Left lobe of liver (tissue), 2 donors: ENCODE measurements at regions not wholly inside any gene's neighbourhood (a gene's known extent, or its start where the extent isn't known, plus 50 kb on each side); places are given as distances from the start of the nearest gene placed in this dataset.

Experiments used
- ATAC-seq: fragments of 200-7000 bp; cut with Tn5 transposase; one replicate; pipeline ENCODE4 v1.9.1; 2020; ENCODE audit warnings: mild to moderate bottlenecking, moderate library complexity
- DNase-seq: peaks from one replicate; pipeline ENCODE4 v3.0.0-alpha.2; 2020; ENCODE audit warnings: low spot score
- donor health status: DM: no; HTN: no; CAD: no; lungs with moderate emphysema.
- donor health status: DM: no; HTN: yes; CAD: no.

GRCh38 chr1:82932727-82933126, 1066.2 kb downstream of the TTLL7 start:
- no peak for ATAC-seq
- no peak for DNase-seq

GRCh38 chr1:82932207-82932606, 1066.7 kb downstream of the TTLL7 start:
- DNase-seq: no peak
- no peak for ATAC-seq

GRCh38 chr1:82931006-82931405, 1067.9 kb downstream of the TTLL7 start:
- no peak for DNase-seq
- peak; percentile 38 for ATAC-seq

GRCh38 chr1:82927753-82928152, 1071.2 kb downstream of the TTLL7 start:
- no peak for DNase-seq
- ATAC-seq: no peak

- DNase-seq: no peak
- ATAC-seq: no peak
Observed at GRCh38 chr1:82924666-82925065, 1074.3 kb downstream of the TTLL7 start.

- ATAC-seq: no peak
Observed at GRCh38 chr1:82923931-82924330, 1075.0 kb downstream of the TTLL7 start.

GRCh38 chr1:82921759-82922158, 1077.2 kb downstream of the TTLL7 start:
- no peak for ATAC-seq
- DNase-seq: no peak

More at GRCh38 chr1:82923931-82924330, 1075.0 kb downstream of the TTLL7 start:
- no peak for DNase-seq

GRCh38 chr1:82920418-82921248, 1078.3 kb downstream of the TTLL7 start:
- no peak for DNase-seq
- no peak for ATAC-seq

- DNase-seq (no peak), ATAC-seq (peak; percentile 44)
Observed at GRCh38 chr1:82919837-82920236, 1079.1 kb downstream of the TTLL7 start.

- DNase-seq: no peak
- no peak for ATAC-seq
Observed at GRCh38 chr1:82907313-82907712, 1091.6 kb downstream of the TTLL7 start.

- ATAC-seq (no peak), DNase-seq (no peak)
Observed at GRCh38 chr1:82903626-82904025, 1095.3 kb downstream of the TTLL7 start.

GRCh38 chr1:82901561-82901960, 1097.4 kb downstream of the TTLL7 start:
- ATAC-seq (no peak), DNase-seq (no peak)

GRCh38 chr1:82901118-82901517, 1097.8 kb downstream of the TTLL7 start:
- no peak for ATAC-seq
- DNase-seq: no peak

GRCh38 chr1:82899017-82899416, 1098.3 kb downstream of the ADGRL2 start:
- ATAC-seq: no peak
- DNase-seq: no peak

- DNase-seq: no peak
- ATAC-seq: no peak
Observed at GRCh38 chr1:82897549-82897948, 1096.8 kb downstream of the ADGRL2 start.

- no peak for ATAC-seq
- no peak for DNase-seq
Observed at GRCh38 chr1:82896036-82896435, 1095.3 kb downstream of the ADGRL2 start.

- no peak for DNase-seq
- ATAC-seq: no peak
Observed at GRCh38 chr1:82894635-82895034, 1093.9 kb downstream of the ADGRL2 start.

GRCh38 chr1:82893712-82894470, 1093.2 kb downstream of the ADGRL2 start:
- DNase-seq (no peak), ATAC-seq (no peak)

GRCh38 chr1:82880506-82880905, 1079.8 kb downstream of the ADGRL2 start:
- no peak for ATAC-seq
- no peak for DNase-seq

GRCh38 chr1:82879701-82880305, 1079.1 kb downstream of the ADGRL2 start:
- no peak for DNase-seq
- no peak for ATAC-seq

- DNase-seq (no peak), ATAC-seq (no peak)
Observed at GRCh38 chr1:82875170-82875569, 1074.4 kb downstream of the ADGRL2 start.

- ATAC-seq (no peak), DNase-seq (no peak)
Observed at GRCh38 chr1:82874041-82874440, 1073.3 kb downstream of the ADGRL2 start.
